GM12891 (cell line): ENCODE measurements at regions not wholly inside any gene's neighbourhood (a gene's known extent, or its start where the extent isn't known, plus 50 kb on each side); places are given as distances from the start of the nearest gene placed in this dataset.

Source experiments
- POLR2A ChIP-seq: IDR thresholded peaks from 2 replicates; pipeline ENCODE4 v1.6.1; 2011; ENCODE audit warnings: low read depth, low read length, control low read depth
- POLR2AphosphoS5 ChIP-seq: IDR thresholded peaks from 2 replicates; pipeline ENCODE4 v1.6.1; 2011; ENCODE audit warnings: low read depth, low read length, control low read depth
- SPI1 ChIP-seq: IDR thresholded peaks from 2 replicates; pipeline ENCODE4 v1.6.1; 2011; ENCODE audit warnings: low read depth, low read length, control low read depth

DNA sequence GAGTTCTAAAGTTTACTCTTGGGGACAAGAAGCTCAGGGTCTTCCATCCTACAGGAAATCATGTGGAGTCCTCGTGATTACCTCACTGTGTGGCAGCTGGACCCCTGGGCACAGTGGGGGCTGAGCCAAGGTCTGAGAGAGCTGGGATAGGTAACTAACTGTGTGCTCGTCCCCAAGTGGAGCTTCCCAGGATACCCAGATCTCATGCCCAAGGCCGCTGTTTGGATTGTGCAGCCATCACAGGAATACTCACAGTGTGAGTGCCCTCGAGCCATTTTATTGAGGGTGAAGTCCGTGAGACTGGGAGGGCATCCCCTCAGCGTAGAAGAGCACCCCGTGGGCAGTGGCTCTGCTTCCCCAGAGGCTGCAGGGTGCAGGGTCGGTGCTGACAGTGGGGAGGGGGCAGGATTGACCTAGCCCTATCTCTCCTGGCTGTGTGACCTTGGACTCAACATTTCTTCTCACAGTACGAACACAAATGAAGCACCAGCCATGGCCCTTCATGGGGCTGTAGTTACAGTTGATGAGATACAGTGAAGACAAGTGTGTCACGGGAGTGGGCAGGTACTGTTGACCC, 69.6 kb upstream of the LEP start:
- TF ChIP-seq POLR2A (no peak), POLR2AphosphoS5 (no peak), SPI1 (no peak)
